Astrocyte (in vitro differentiated cells and primary cell): ENCODE measurements at regions not wholly inside any gene's neighbourhood (a gene's known extent, or its start where the extent isn't known, plus 50 kb on each side); places are given as distances from the start of the nearest gene placed in this dataset.
A peak's percentile ranks its signal among the peaks of the same experiment; 100 is the strongest.
"Not testable (repeated sequence)": the region's sequence is repeated elsewhere in the genome, so short reads cannot be mapped to it uniquely, and the experiment has no call there.

ENCODE experiments used
- DNase-seq: peaks from one replicate; pipeline ENCODE4 v3.0.0-alpha.2; 2010; ENCODE audit warnings: low read depth
- FAIRE-seq: peaks from 2 replicates; lab custom pipeline; 2011; peaks lifted over from hg19 to GRCh38; lab: Jason Lieb, UNC
- H2AFZ ChIP-seq: 2 replicates; pipeline ENCODE4 v1.6.0; 2012; ENCODE audit warnings: low read depth, low read length, inconsistent platforms
- H3K27ac ChIP-seq: 2 replicates; pipeline ENCODE4 v1.5.1; 2011; ENCODE audit warnings: low read depth, low read length, inconsistent platforms
- H3K27me3 ChIP-seq: 2 replicates; pipeline ENCODE4 v1.6.0; 2011; ENCODE audit warnings: low read length, inconsistent platforms; ENCODE audit not compliant: insufficient read depth
- H3K36me3 ChIP-seq: 2 replicates; pipeline ENCODE4 v1.5.1; 2011; ENCODE audit warnings: low read length, inconsistent platforms; ENCODE audit not compliant: insufficient read depth
- H3K4me1 ChIP-seq: 2 replicates; pipeline ENCODE4 v1.5.1; 2011; ENCODE audit warnings: low read length, inconsistent platforms; ENCODE audit not compliant: insufficient read depth
- H3K4me2 ChIP-seq: 2 replicates; pipeline ENCODE4 v1.6.0; 2012; ENCODE audit warnings: low read length, inconsistent platforms
- H3K4me3 ChIP-seq: 2 replicates; pipeline ENCODE4 v1.5.1; 2011; ENCODE audit warnings: low read depth, mild to moderate bottlenecking, low read length, inconsistent platforms; ENCODE audit not compliant: insufficient read depth
- H3K79me2 ChIP-seq: 2 replicates; pipeline ENCODE4 v1.6.0; 2012; ENCODE audit warnings: mild to moderate bottlenecking, low read length, inconsistent platforms; ENCODE audit not compliant: insufficient read depth
- H3K9ac ChIP-seq: 2 replicates; pipeline ENCODE4 v1.6.0; 2012; ENCODE audit warnings: mild to moderate bottlenecking, low read length, inconsistent platforms
- H3K9me3 ChIP-seq: 2 replicates; pipeline ENCODE4 v1.5.1; 2012; ENCODE audit warnings: low read depth, mild to moderate bottlenecking, low read length, inconsistent platforms; ENCODE audit not compliant: insufficient read depth
- H4K20me1 ChIP-seq: 2 replicates; pipeline ENCODE4 v1.6.0; 2012; ENCODE audit warnings: low read length, inconsistent platforms; ENCODE audit not compliant: insufficient read depth
- H3K27ac Mint-ChIP-seq: one replicate; pipeline ENCODE4 v1.8.0; 2021; ENCODE audit warnings: mild to moderate bottlenecking, mixed read lengths; ENCODE audit not compliant: unreplicated experiment
- H3K27me3 Mint-ChIP-seq: one replicate; pipeline ENCODE4 v1.8.0; 2021; ENCODE audit warnings: low read depth, mixed read lengths; ENCODE audit not compliant: unreplicated experiment
- H3K36me3 Mint-ChIP-seq: one replicate; pipeline ENCODE4 v1.8.0; 2021; ENCODE audit warnings: low read depth, mixed read lengths; ENCODE audit not compliant: unreplicated experiment
- H3K4me1 Mint-ChIP-seq: one replicate; pipeline ENCODE4 v1.8.0; 2021; ENCODE audit warnings: low read depth, mixed read lengths; ENCODE audit not compliant: unreplicated experiment
- H3K4me3 Mint-ChIP-seq: one replicate; pipeline ENCODE4 v1.8.0; 2021; ENCODE audit warnings: mild to moderate bottlenecking, moderate library complexity, mixed read lengths; ENCODE audit not compliant: unreplicated experiment
- H3K9me3 Mint-ChIP-seq: one replicate; pipeline ENCODE4 v1.8.0; 2021; ENCODE audit warnings: mild to moderate bottlenecking, mixed read lengths; ENCODE audit not compliant: unreplicated experiment
- CTCF ChIP-seq: IDR thresholded peaks from 2 replicates; pipeline ENCODE4 v1.5.1; 2011; ENCODE audit warnings: low read depth, mild to moderate bottlenecking, inconsistent platforms, low read length, moderate library complexity; ENCODE audit not compliant: insufficient read depth
- EZH2 ChIP-seq: IDR thresholded peaks from 2 replicates; pipeline ENCODE4 v1.6.1; 2012; ENCODE audit warnings: mild to moderate bottlenecking, low read length, inconsistent platforms; ENCODE audit not compliant: insufficient read depth

GRCh38 chr3:194872669-194872977 is 186.9 kb downstream of the FAM43A start:
- Histone ChIP-seq H3K27ac (peak overlapping the region; percentile 56), H3K4me2 (peak overlapping the region; percentile 65), H2AFZ (peak overlapping the region; percentile 66), H3K9ac (peak overlapping the region; percentile 48), H3K79me2 (no peaks in the 10 kb centered on the region), H3K27me3 (no peaks in the 10 kb centered on the region), H3K4me1 (peaks cover 31% of the 10 kb centered on the region), H3K36me3 (no peaks in the 10 kb centered on the region), H3K4me3 (no peak overlapping the region), H3K9me3 (peaks cover 6% of the 10 kb centered on the region), H4K20me1 (no peaks in the 10 kb centered on the region)
- H3K4me3 Mint-ChIP-seq = no peak overlapping the region
- no peaks in the 10 kb centered on the region for H3K36me3 Mint-ChIP-seq
- TF ChIP-seq EZH2 = no peak
- TF ChIP-seq CTCF = no peak
- DNase-seq (peak; percentile 70), FAIRE-seq (no peak)
- peak overlapping the region; percentile 86 for H3K27ac Mint-ChIP-seq
- H3K9me3 Mint-ChIP-seq = no peaks in the 10 kb centered on the region
- peaks cover 27% of the 10 kb centered on the region for H3K4me1 Mint-ChIP-seq
- peaks cover 8% of the 10 kb centered on the region for H3K27me3 Mint-ChIP-seq

GRCh38 chr3:194873474-194873873 is 187.8 kb downstream of the FAM43A start:
- not testable (repeated sequence) for H3K4me2 ChIP-seq, H3K9me3 Mint-ChIP-seq, H3K9me3 ChIP-seq, FAIRE-seq, H3K79me2 ChIP-seq, H4K20me1 ChIP-seq, H3K27ac Mint-ChIP-seq, H3K36me3 Mint-ChIP-seq, H3K9ac ChIP-seq, H3K36me3 ChIP-seq, DNase-seq, H3K27ac ChIP-seq, H2AFZ ChIP-seq, H3K4me3 ChIP-seq, H3K4me3 Mint-ChIP-seq, H3K27me3 ChIP-seq, H3K27me3 Mint-ChIP-seq
- peaks cover 27% of the 10 kb centered on the region for H3K4me1 Mint-ChIP-seq
- peaks cover 31% of the 10 kb centered on the region for H3K4me1 ChIP-seq

GRCh38 chr3:194874206-194874605 is 188.5 kb downstream of the FAM43A start:
- Mint-ChIP-seq H3K27me3 (peaks cover 9% of the 10 kb centered on the region), H3K36me3 (no peaks in the 10 kb centered on the region), H3K4me1 (peaks cover 27% of the 10 kb centered on the region), H3K27ac (no peak overlapping the region), H3K9me3 (no peaks in the 10 kb centered on the region), H3K4me3 (no peak overlapping the region)
- no peak overlapping the region for H3K4me2 ChIP-seq
- H3K4me1 ChIP-seq = peaks cover 31% of the 10 kb centered on the region
- DNase-seq = no peak
- no peak for TF ChIP-seq EZH2
- no peak for TF ChIP-seq CTCF
- H3K36me3 ChIP-seq = no peaks in the 10 kb centered on the region
- H3K79me2 ChIP-seq = no peaks in the 10 kb centered on the region
- H3K9me3 ChIP-seq = peaks cover 6% of the 10 kb centered on the region
- no peak for FAIRE-seq
- H3K4me3 ChIP-seq = no peak overlapping the region
- no peak overlapping the region for H3K9ac ChIP-seq
- no peaks in the 10 kb centered on the region for H3K27me3 ChIP-seq
- no peak overlapping the region for H2AFZ ChIP-seq
- H3K27ac ChIP-seq = no peak overlapping the region
- no peaks in the 10 kb centered on the region for H4K20me1 ChIP-seq
